ENCODE measurements at regions not wholly inside any gene's neighbourhood (a gene's known extent, or its start where the extent isn't known, plus 50 kb on each side); places are given as distances from the start of the nearest gene placed in this dataset.

DNA sequence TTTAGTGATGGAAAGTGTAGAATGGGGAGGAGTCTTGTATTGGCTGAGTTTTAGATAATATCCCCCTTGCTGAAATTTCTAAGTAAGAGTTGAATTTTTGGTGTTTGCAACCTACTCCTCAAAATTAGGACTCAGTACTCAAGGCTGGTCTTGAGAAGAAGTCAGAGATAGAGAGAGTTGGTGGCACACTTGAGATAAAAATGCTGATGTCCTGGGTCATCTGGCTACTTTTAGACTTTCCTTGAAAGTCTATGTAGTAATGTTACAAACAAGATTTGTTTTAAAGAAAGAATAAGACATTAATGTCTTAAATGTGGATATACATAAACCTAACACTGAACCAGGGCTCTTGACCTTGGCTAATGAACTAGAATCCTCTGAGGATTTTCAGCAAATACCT lies 62.5 kb upstream of the MLIP start:
- TF ChIP-seq, protein P1, sequence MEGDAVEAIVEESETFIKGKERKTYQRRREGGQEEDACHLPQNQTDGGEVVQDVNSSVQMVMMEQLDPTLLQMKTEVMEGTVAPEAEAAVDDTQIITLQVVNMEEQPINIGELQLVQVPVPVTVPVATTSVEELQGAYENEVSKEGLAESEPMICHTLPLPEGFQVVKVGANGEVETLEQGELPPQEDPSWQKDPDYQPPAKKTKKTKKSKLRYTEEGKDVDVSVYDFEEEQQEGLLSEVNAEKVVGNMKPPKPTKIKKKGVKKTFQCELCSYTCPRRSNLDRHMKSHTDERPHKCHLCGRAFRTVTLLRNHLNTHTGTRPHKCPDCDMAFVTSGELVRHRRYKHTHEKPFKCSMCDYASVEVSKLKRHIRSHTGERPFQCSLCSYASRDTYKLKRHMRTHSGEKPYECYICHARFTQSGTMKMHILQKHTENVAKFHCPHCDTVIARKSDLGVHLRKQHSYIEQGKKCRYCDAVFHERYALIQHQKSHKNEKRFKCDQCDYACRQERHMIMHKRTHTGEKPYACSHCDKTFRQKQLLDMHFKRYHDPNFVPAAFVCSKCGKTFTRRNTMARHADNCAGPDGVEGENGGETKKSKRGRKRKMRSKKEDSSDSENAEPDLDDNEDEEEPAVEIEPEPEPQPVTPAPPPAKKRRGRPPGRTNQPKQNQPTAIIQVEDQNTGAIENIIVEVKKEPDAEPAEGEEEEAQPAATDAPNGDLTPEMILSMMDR (IDR thresholded peaks at IDR 0.05; ENCODE audit: insufficient read depth, low read length) = no peak
- no peak for DNase-seq (ENCODE audit: low read depth)
- no peak overlapping the region for H3K4me3 ChIP-seq (ENCODE audit: low read depth, low read length)

DNA sequence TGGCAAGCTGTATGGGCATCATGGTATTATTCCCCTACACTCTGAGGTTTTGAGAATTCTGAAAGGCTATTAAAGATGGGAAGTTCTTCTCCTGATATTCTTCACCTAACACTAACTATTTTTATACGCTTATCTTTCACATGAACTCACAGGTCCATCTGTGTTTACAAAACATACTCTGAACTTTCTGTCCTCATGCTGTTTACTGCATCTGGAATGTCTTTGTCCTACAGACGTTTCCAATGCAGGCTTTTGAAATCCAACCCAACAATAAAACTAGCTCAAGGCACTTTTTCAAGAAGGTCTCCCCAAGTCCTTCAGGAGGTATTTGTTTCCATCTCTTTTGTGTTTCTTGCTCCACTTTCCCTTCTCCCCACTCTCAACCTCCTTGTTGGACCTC lies 60.5 kb upstream of the MLIP start:
- no peak for DNase-seq (ENCODE audit: low read depth)
- TF ChIP-seq, protein P1 (IDR thresholded peaks at IDR 0.05; ENCODE audit: insufficient read depth, low read length) = no peak
- H3K4me3 ChIP-seq (ENCODE audit: low read depth, low read length) = no peak overlapping the region

DNA sequence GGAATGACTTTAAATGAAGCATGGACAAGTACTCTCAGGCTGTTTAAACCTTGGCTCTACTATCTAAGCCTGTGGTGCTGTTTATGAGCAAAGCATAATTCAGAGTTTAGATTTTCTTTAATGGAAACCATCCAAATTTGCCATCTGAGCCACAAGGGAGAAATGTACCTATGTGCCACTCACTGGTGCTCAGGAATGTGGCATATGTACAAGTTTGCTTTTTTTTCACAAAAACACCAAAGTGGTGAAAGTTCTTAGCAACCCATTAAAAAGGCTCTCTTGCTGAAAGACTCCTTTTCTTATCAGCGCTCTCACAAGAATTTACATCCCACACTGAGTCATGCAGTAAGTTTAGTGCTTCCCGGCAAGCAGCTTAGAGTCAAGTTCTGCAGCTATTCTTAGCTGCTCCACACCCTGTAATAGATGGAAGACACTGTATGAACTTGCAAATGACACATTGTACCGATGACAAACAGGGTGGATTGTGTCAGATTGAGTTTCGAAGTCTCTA lies 57.3 kb upstream of the MLIP start:
- peak overlapping the region; percentile 45 for H3K4me3 ChIP-seq (ENCODE audit: low read depth, low read length)
- peak; percentile 93 for DNase-seq (ENCODE audit: low read depth)
- TF ChIP-seq, protein P1 (IDR thresholded peaks at IDR 0.05; ENCODE audit: insufficient read depth, low read length) = no peak

DNA sequence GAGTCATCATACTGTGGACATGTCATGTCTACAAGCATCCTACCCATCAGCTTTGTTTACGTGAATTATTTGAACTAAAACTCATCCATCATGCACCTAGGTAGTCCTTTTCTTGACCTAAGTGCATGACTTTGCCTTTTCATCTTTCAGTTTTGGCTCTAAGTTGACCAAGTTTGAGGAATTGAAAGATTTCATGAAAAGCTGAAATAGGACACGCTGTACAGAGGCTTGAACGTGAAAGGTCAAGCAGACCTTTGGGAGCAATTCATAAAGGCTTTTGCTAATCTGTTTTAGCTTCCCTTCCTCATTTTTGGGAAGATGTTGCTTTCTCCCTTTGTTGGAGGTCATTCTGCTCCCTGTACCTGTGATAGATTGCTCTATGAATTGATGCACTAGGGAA lies 55.1 kb upstream of the MLIP start:
- no peak overlapping the region for H3K4me3 ChIP-seq (ENCODE audit: low read depth, low read length)
- TF ChIP-seq, protein P1 (IDR thresholded peaks at IDR 0.05; ENCODE audit: insufficient read depth, low read length) = no peak
- DNase-seq (ENCODE audit: low read depth) = no peak

DNA sequence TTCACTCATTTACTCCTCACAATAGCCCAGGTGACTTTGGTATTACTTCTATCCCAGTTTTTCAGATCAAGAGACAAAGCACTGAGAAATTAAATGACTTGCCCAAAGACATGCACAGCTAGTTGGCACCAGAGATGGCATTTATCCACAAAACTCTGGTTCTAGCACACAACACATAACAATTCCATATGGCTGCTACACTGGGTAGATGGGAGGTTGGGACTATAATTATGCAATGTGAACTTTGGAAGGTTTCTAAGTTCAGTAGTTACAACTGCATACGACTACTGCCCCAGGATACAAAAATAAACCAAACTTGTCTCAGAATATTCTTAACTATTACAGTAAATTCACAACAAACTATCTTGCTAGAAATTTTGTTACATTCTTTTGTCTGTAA lies 54.2 kb upstream of the MLIP start:
- no peak for DNase-seq (ENCODE audit: low read depth)

DNA sequence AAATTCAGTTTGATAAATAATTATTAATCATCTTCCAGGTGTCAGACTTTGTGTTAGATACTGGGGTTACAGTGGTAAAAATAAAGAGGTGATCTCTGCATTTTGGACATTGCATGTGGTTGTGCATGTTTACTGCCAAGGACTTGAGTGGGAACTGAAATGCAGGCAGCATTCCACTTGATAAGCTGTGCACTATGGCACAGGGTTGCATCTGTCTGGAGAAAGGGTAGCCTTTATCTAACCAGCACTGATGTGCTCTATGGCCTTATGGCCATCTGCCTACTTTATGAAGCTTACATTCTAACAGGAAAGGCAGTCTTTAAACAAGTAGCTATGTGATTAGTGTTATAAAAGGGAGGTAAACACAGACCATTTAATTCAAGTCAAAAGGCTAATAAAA lies 53.0 kb upstream of the MLIP start:
- H3K4me3 ChIP-seq (ENCODE audit: low read depth, low read length) = no peak overlapping the region
- TF ChIP-seq, protein P1 (IDR thresholded peaks at IDR 0.05; ENCODE audit: insufficient read depth, low read length) = no peak
- no peak for DNase-seq (ENCODE audit: low read depth)

More for the DNA sequence above, 54.2 kb upstream of the MLIP start:
- H3K4me3 ChIP-seq (ENCODE audit: low read depth, low read length) = no peak overlapping the region
- TF ChIP-seq, protein P1 (IDR thresholded peaks at IDR 0.05; ENCODE audit: insufficient read depth, low read length) = no peak

DNA sequence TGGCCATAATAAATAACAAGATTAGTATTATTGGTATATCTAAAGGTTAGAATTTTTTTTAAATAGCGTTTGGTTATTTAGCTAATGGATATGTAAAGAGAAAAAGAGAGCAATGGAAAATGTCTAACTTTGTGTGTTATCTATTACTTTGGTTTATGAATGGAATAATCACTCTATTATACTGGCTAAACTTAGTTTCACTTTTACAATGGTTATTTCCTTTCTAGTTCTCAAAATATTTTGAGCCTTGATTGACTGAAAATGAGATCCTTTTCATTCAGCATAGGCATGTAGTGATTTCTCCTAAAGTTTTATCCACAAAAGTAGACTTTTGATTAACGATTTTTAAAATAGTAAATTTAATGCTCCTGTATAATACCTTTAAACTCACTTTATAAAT lies 51.6 kb upstream of the MLIP start:
- DNase-seq (ENCODE audit: low read depth) = no peak
- TF ChIP-seq, protein P1 (IDR thresholded peaks at IDR 0.05; ENCODE audit: insufficient read depth, low read length) = no peak
- H3K4me3 ChIP-seq (ENCODE audit: low read depth, low read length) = no peak overlapping the region

Measured in fibroblast of the aortic adventitia (primary cell).